ENCODE measurements at regions not wholly inside any gene's neighbourhood (a gene's known extent, or its start where the extent isn't known, plus 50 kb on each side); places are given as distances from the start of the nearest gene placed in this dataset.
"Not testable (repeated sequence)": the region's sequence is repeated elsewhere in the genome, so short reads cannot be mapped to it uniquely, and the experiment has no call there.

GRCh38 chr2:114354199-114354598 lies 88.2 kb upstream of the DPP10 start:
- intact Hi-C loops (cut with DNase I; ENCODE audit: low total_unique reads): no loop called here
- H3K9me3 ChIP-seq: no peaks in the 10 kb centered on the region
- H3K27ac ChIP-seq: no peak overlapping the region
- no peak for DNase-seq (ENCODE audit: low spot score in 2 of 2)
- TF ChIP-seq POLR2AphosphoS5 (IDR thresholded peaks at IDR 0.05): no peak
- no peaks in the 10 kb centered on the region for H3K4me1 ChIP-seq
- no peaks in the 10 kb centered on the region for H3K36me3 ChIP-seq
- H3K4me3 ChIP-seq: no peak overlapping the region
- H3K27me3 ChIP-seq: no peaks in the 10 kb centered on the region

GRCh38 chr2:114368705-114369104 lies 73.7 kb upstream of the DPP10 start:
- peaks cover 18 to 27% of the 10 kb centered on the region in 2 donors for H3K9me3 ChIP-seq
- no peaks in the 10 kb centered on the region for H3K4me1 ChIP-seq
- DNase-seq (ENCODE audit: low spot score in 2 of 2): no peak
- intact Hi-C loops (cut with DNase I; ENCODE audit: low total_unique reads): no loop called here
- no peak overlapping the region for H3K27ac ChIP-seq
- TF ChIP-seq POLR2AphosphoS5 (IDR thresholded peaks at IDR 0.05) (no peak), POLR2A (IDR thresholded peaks at IDR 0.05) (no peak), CTCF (IDR thresholded peaks at IDR 0.05) (no peak)
- no peaks in the 10 kb centered on the region for H3K27me3 ChIP-seq
- H3K36me3 ChIP-seq: no peaks in the 10 kb centered on the region
- no peak overlapping the region for H3K4me3 ChIP-seq

DNA sequence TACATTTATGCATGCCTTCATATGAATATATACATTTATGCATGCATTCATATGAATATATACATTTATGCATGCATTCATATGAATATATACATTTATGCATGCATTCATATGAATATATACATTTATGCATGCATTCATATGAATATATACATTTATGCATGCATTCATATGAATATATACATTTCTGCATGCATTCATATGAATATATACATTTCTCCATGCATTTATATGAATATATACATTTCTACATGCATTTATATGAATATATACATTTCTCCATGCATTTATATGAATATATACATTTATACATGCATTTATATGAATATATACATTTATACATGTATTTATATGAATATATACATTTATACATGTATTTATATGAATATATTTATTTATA lies 70.7 kb upstream of the DPP10 start:
- H3K4me3 ChIP-seq; H3K27me3 ChIP-seq; DNase-seq (ENCODE audit: low spot score in 2 of 2); H3K27ac ChIP-seq; H3K36me3 ChIP-seq; intact Hi-C loops (cut with DNase I; ENCODE audit: low total_unique reads); H3K4me1 ChIP-seq: not testable (repeated sequence)
- H3K9me3 ChIP-seq: peaks cover 18 to 27% of the 10 kb centered on the region in 2 donors

GRCh38 chr2:114373591-114373990 lies 68.8 kb upstream of the DPP10 start:
- intact Hi-C loops (cut with DNase I; ENCODE audit: low total_unique reads): no loop called here
- no peaks in the 10 kb centered on the region for H3K4me1 ChIP-seq
- TF ChIP-seq POLR2A (IDR thresholded peaks at IDR 0.05): no peak
- TF ChIP-seq POLR2AphosphoS5 (IDR thresholded peaks at IDR 0.05): no peak
- TF ChIP-seq CTCF (IDR thresholded peaks at IDR 0.05): no peak
- no peak overlapping the region for H3K27ac ChIP-seq
- H3K4me3 ChIP-seq: no peak overlapping the region
- no peaks in the 10 kb centered on the region for H3K27me3 ChIP-seq
- H3K9me3 ChIP-seq: peaks cover 9 to 13% of the 10 kb centered on the region in 2 donors
- DNase-seq (ENCODE audit: low spot score in 2 of 2): no peak
- H3K36me3 ChIP-seq: no peaks in the 10 kb centered on the region

DNA sequence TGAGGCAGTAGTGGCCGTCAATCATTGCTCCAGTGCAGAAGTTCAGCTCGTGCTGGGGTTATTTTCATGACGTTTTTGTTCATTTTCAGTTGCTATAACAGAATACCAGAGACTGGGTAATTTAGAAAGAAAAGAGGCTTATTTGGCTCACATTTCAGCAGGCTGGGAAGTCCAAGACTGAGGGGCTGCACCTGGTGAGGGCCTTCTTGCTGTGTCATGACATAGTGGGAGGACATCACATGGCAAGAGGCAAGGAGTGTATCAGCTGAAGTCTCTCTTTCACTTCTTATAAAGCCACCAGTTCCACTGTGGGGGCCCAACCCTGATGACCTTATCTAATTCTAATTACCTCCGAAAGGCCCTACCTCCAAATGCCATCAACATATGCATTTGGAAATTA lies 58.0 kb upstream of the DPP10 start:
- Histone ChIP-seq H3K36me3 (no peaks in the 10 kb centered on the region), H3K27me3 (no peaks in the 10 kb centered on the region), H3K27ac (no peak overlapping the region), H3K4me1 (no peaks in the 10 kb centered on the region), H3K9me3 (peaks cover 0 to 4% of the 10 kb centered on the region in 2 donors), H3K4me3 (no peak overlapping the region)
- no peak for DNase-seq (ENCODE audit: low spot score in 2 of 2)
- no peak for TF ChIP-seq POLR2AphosphoS5 (IDR thresholded peaks at IDR 0.05)
- TF ChIP-seq CTCF (IDR thresholded peaks at IDR 0.05): no peak
- no peak for TF ChIP-seq POLR2A (IDR thresholded peaks at IDR 0.05)
- intact Hi-C loops (cut with DNase I; ENCODE audit: low total_unique reads): no loop called here

- Histone ChIP-seq H3K36me3 (no peaks in the 10 kb centered on the region), H3K4me1 (no peaks in the 10 kb centered on the region), H3K27ac (no peak overlapping the region), H3K9me3 (peaks cover 0 to 9% of the 10 kb centered on the region in 2 donors), H3K4me3 (no peak overlapping the region), H3K27me3 (no peaks in the 10 kb centered on the region)
- no peak for DNase-seq (ENCODE audit: low spot score in 2 of 2)
- TF ChIP-seq POLR2AphosphoS5 (IDR thresholded peaks at IDR 0.05) (no peak), CTCF (IDR thresholded peaks at IDR 0.05) (no peak), POLR2A (IDR thresholded peaks at IDR 0.05) (no peak)
- intact Hi-C loops (cut with DNase I; ENCODE audit: low total_unique reads): no loop called here
Measured at GRCh38 chr2:114389021-114389420, 53.4 kb upstream of the DPP10 start.
